H1 (cell line): ENCODE measurements at regions not wholly inside any gene's neighbourhood (a gene's known extent, or its start where the extent isn't known, plus 50 kb on each side); places are given as distances from the start of the nearest gene placed in this dataset.

Experiments
- CTCF ChIP-seq, 3 experiments: IDR thresholded peaks; 1 replicate in 2 of 3; 2 replicates in 1 of 3; pipeline versions ENCODE4 v1.5.1 to v1.6.1; 2011; ENCODE audit warnings: low read length in 3 of 3, mild to moderate bottlenecking in 3 of 3, inconsistent platforms in 2 of 3, low read depth in 1 of 3, moderate library complexity in 1 of 3; ENCODE audit not compliant: insufficient read depth in 1 of 3; ENCODE audit errors: control extremely low read depth in 1 of 3
- EGR1 ChIP-seq: IDR thresholded peaks from 2 replicates; pipeline ENCODE4 v1.6.1; 2011; ENCODE audit warnings: low read depth, low read length, borderline replicate concordance
- YY1 ChIP-seq: IDR thresholded peaks from 2 replicates; pipeline ENCODE4 v1.6.1; 2011; ENCODE audit warnings: low read depth, mild to moderate bottlenecking, low read length

- TF ChIP-seq EGR1 = no peak
- TF ChIP-seq YY1 = no peak
- no peak for TF ChIP-seq CTCF (IDR thresholded peaks at IDR 0.05; ENCODE audit: control extremely low read depth in 1 of 3, insufficient read depth in 1 of 3, low read depth in 1 of 3, low read length in 3 of 3)
These were observed 1305.2 kb downstream of the SI start for GRCh38 chr3:163773136-163773535.
